ENCODE measurements at regions not wholly inside any gene's neighbourhood (a gene's known extent, or its start where the extent isn't known, plus 50 kb on each side); places are given as distances from the start of the nearest gene placed in this dataset.

GRCh38 chr1:230578616-230579015 lies 63.7 kb upstream of the COG2 start:
- ChIA-PET CTCF (no interaction called here), POLR2A (ENCODE audit: low non-redundant PET) (no interaction called here)
- DNase-seq (ENCODE audit: low spot score), result no peak
- Histone ChIP-seq H3K4me3 (ENCODE audit: low read depth, low read length, poor library complexity, severe bottlenecking) (no peak overlapping the region), H3K27ac (ENCODE audit: low read depth, low read length, poor library complexity, severe bottlenecking) (no peak overlapping the region), H3K36me3 (ENCODE audit: insufficient read depth, low read length, poor library complexity, severe bottlenecking) (no peaks in the 10 kb centered on the region), H3K4me1 (ENCODE audit: insufficient read depth, low read length, poor library complexity, severe bottlenecking) (no peaks in the 10 kb centered on the region), H3K27me3 (replicated peaks; ENCODE audit: insufficient read depth, low read depth, low read length, poor library complexity) (peaks cover 8% of the 10 kb centered on the region), H3K9me3 (ENCODE audit: low read depth, low read length, poor library complexity, severe bottlenecking) (no peaks in the 10 kb centered on the region)
- no peak for TF ChIP-seq EZH2 (IDR thresholded peaks at IDR 0.05; ENCODE audit: borderline replicate concordance, low read depth, low read length, poor library complexity, severe bottlenecking)
- no peak for TF ChIP-seq CTCF (conservative IDR thresholded peaks at IDR 0.05; ENCODE audit: low read depth, low read length)
- BruUV-seq (replicated peaks), result no TSS peak
- intact Hi-C loops (cut with micrococcal nuclease; ENCODE audit: unreplicated experiment), result no loop called here

- Histone ChIP-seq H3K27me3 (replicated peaks; ENCODE audit: insufficient read depth, low read depth, low read length, poor library complexity) (peaks cover 8% of the 10 kb centered on the region), H3K4me3 (ENCODE audit: low read depth, low read length, poor library complexity, severe bottlenecking) (no peak overlapping the region), H3K36me3 (ENCODE audit: insufficient read depth, low read length, poor library complexity, severe bottlenecking) (no peaks in the 10 kb centered on the region), H3K27ac (ENCODE audit: low read depth, low read length, poor library complexity, severe bottlenecking) (no peak overlapping the region), H3K4me1 (ENCODE audit: insufficient read depth, low read length, poor library complexity, severe bottlenecking) (no peaks in the 10 kb centered on the region), H3K9me3 (ENCODE audit: low read depth, low read length, poor library complexity, severe bottlenecking) (no peaks in the 10 kb centered on the region)
- BruUV-seq (replicated peaks), result no TSS peak
- intact Hi-C loops (cut with micrococcal nuclease; ENCODE audit: unreplicated experiment), result no loop called here
- TF ChIP-seq EZH2 (IDR thresholded peaks at IDR 0.05; ENCODE audit: borderline replicate concordance, low read depth, low read length, poor library complexity, severe bottlenecking) (no peak), CTCF (conservative IDR thresholded peaks at IDR 0.05; ENCODE audit: low read depth, low read length) (no peak)
- DNase-seq (ENCODE audit: low spot score), result no peak
- ChIA-PET POLR2A (ENCODE audit: low non-redundant PET) (no interaction called here), CTCF (no interaction called here)
These were observed 64.7 kb upstream of the COG2 start for GRCh38 chr1:230577537-230577936.

DNA sequence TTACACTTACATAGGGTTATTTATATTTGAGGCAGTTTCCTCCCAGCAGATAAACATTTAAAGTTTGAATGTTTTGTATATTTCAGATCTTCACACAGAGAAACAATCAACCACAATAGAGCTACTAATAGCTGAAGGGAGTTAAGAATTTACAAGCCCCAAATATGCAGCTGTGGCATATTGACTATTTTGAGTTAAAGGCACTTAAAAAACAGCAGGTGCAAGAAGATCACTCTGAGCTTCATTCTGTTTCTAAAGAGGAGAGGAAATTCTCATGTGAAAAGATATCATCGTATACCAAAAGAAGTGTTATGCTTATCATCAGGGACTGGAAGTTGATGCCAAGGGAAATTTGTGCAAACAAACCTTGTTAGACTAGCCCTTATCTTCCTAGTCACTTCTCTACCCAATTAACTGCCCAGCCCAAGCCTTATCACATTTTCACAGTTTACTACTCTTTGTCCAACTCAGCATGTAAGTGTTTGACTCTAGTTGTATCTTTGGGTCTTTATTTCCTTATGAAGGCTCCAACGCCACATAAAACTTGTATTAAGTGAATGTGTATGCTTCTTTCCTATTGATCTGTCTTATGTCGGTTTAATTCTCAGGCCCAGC lies 66.3 kb upstream of the COG2 start:
- ChIA-PET POLR2A (ENCODE audit: low non-redundant PET) (no interaction called here), CTCF (no interaction called here)
- BruUV-seq (replicated peaks), result no TSS peak
- no peaks in the 10 kb centered on the region for H3K36me3 ChIP-seq (ENCODE audit: insufficient read depth, low read length, poor library complexity, severe bottlenecking)
- TF ChIP-seq CTCF (conservative IDR thresholded peaks at IDR 0.05; ENCODE audit: low read depth, low read length) (no peak), EZH2 (IDR thresholded peaks at IDR 0.05; ENCODE audit: borderline replicate concordance, low read depth, low read length, poor library complexity, severe bottlenecking) (no peak)
- no peaks in the 10 kb centered on the region for H3K9me3 ChIP-seq (ENCODE audit: low read depth, low read length, poor library complexity, severe bottlenecking)
- H3K4me3 ChIP-seq (ENCODE audit: low read depth, low read length, poor library complexity, severe bottlenecking), result no peak overlapping the region
- no peaks in the 10 kb centered on the region for H3K4me1 ChIP-seq (ENCODE audit: insufficient read depth, low read length, poor library complexity, severe bottlenecking)
- no peak for DNase-seq (ENCODE audit: low spot score)
- H3K27ac ChIP-seq (ENCODE audit: low read depth, low read length, poor library complexity, severe bottlenecking), result no peak overlapping the region
- intact Hi-C loops (cut with micrococcal nuclease; ENCODE audit: unreplicated experiment), result no loop called here
- peaks cover 14% of the 10 kb centered on the region for H3K27me3 ChIP-seq (replicated peaks; ENCODE audit: insufficient read depth, low read depth, low read length, poor library complexity)

All from A673 (cell line).